MM.1S (cell line): ENCODE measurements at regions not wholly inside any gene's neighbourhood (a gene's known extent, or its start where the extent isn't known, plus 50 kb on each side); places are given as distances from the start of the nearest gene placed in this dataset.

Experiments
- DNase-seq: peaks from one replicate; pipeline ENCODE4 v3.0.0-alpha.2; 2015
- H2AFZ ChIP-seq: fragments of 300-600 bp; sonication (generic); 2 replicates; pipeline ENCODE4 v1.6.0; 2016; ENCODE audit warnings: antibody characterized with exemption, low read length
- H3F3A ChIP-seq: fragments of 300-600 bp; sonication (generic); 2 replicates; pipeline ENCODE4 v1.6.1; 2016; ENCODE audit warnings: mild to moderate bottlenecking, antibody characterized with exemption, low read length, moderate library complexity, mixed read lengths; ENCODE audit not compliant: insufficient read depth
- H3K27ac ChIP-seq: fragments of 300-600 bp; sonication (generic); 2 replicates; pipeline ENCODE4 v1.5.1; 2016; ENCODE audit warnings: mild to moderate bottlenecking, low read length
- H3K27me3 ChIP-seq: fragments of 300-600 bp; sonication (generic); replicated peaks from 2 replicates; pipeline ENCODE4 v1.6.0; 2016; ENCODE audit warnings: low read length; ENCODE audit not compliant: insufficient read depth
- H3K36me3 ChIP-seq: fragments of 300-600 bp; sonication (generic); replicated peaks from 2 replicates; pipeline ENCODE4 v1.6.1; 2016; ENCODE audit warnings: mild to moderate bottlenecking, low read length, mixed read lengths; ENCODE audit not compliant: insufficient read depth
- H3K4me1 ChIP-seq: fragments of 300-600 bp; sonication (generic); 2 replicates; pipeline ENCODE4 v1.6.1; 2016; ENCODE audit warnings: low read length, mixed read lengths
- H3K4me2 ChIP-seq: fragments of 300-600 bp; sonication (generic); 2 replicates; pipeline ENCODE4 v1.6.0; 2016; ENCODE audit warnings: low read depth, low read length
- H3K4me3 ChIP-seq: fragments of 300-600 bp; sonication (generic); 2 replicates; pipeline ENCODE4 v1.5.1; 2016; ENCODE audit warnings: low read length, mixed read lengths
- H3K79me2 ChIP-seq: fragments of 300-600 bp; sonication (generic); 2 replicates; pipeline ENCODE4 v1.6.1; 2016; ENCODE audit warnings: mixed run types, low read length, mixed read lengths
- H3K9ac ChIP-seq: fragments of 300-600 bp; sonication (generic); 2 replicates; pipeline ENCODE4 v1.6.1; 2016; ENCODE audit warnings: low read length, mixed read lengths
- H3K9me2 ChIP-seq: fragments of 300-600 bp; sonication (generic); replicated peaks from 2 replicates; pipeline ENCODE4 v1.6.1; 2016; ENCODE audit warnings: mild to moderate bottlenecking, low read length, mixed read lengths; ENCODE audit not compliant: insufficient read depth
- H3K9me3 ChIP-seq: fragments of 300-600 bp; sonication (generic); replicated peaks from 2 replicates; pipeline ENCODE4 v1.6.1; 2016; ENCODE audit warnings: mild to moderate bottlenecking, low read length, mixed read lengths; ENCODE audit not compliant: insufficient read depth
- H4K20me1 ChIP-seq: fragments of 300-600 bp; sonication (generic); 2 replicates; pipeline ENCODE4 v1.6.1; 2016; ENCODE audit warnings: mild to moderate bottlenecking, low read length, moderate library complexity, mixed read lengths; ENCODE audit not compliant: insufficient read depth
- CTCF ChIP-seq: fragments of 300-600 bp; sonication (generic); IDR thresholded peaks from 2 replicates; pipeline ENCODE4 v1.5.1; 2016; ENCODE audit warnings: antibody characterized with exemption, low read length, mixed read lengths
- EZH2 ChIP-seq: fragments of 300-600 bp; sonication (generic); optimal IDR thresholded peaks from 2 replicates; pipeline ENCODE3; 2017; ENCODE audit warnings: low read depth, mild to moderate bottlenecking, antibody characterized with exemption, low read length, mixed read lengths
- EZH2phosphoT487 ChIP-seq: fragments of 300-600 bp; sonication (generic); IDR thresholded peaks from 2 replicates; pipeline ENCODE4 v1.6.1; 2018; ENCODE audit warnings: antibody characterized with exemption, low read length

GRCh38 chr13:40484974-40485373, 181.5 kb downstream of the FOXO1 start:
- H3K27ac ChIP-seq, result no peak overlapping the region
- no peak overlapping the region for H3K9ac ChIP-seq
- H3K9me2 ChIP-seq, result no peaks in the 10 kb centered on the region
- H3K4me1 ChIP-seq, result no peaks in the 10 kb centered on the region
- no peaks in the 10 kb centered on the region for H3K79me2 ChIP-seq
- DNase-seq, result no peak
- no peaks in the 10 kb centered on the region for H3K36me3 ChIP-seq
- no peaks in the 10 kb centered on the region for H3F3A ChIP-seq
- TF ChIP-seq CTCF (no peak), EZH2phosphoT487 (no peak), EZH2 (no peak)
- no peak overlapping the region for H2AFZ ChIP-seq
- H4K20me1 ChIP-seq, result no peaks in the 10 kb centered on the region
- H3K27me3 ChIP-seq, result no peaks in the 10 kb centered on the region
- H3K4me3 ChIP-seq, result no peak overlapping the region
- H3K9me3 ChIP-seq, result no peaks in the 10 kb centered on the region
- no peak overlapping the region for H3K4me2 ChIP-seq

- no peak overlapping the region for H3K4me2 ChIP-seq
- no peaks in the 10 kb centered on the region for H3K79me2 ChIP-seq
- no peaks in the 10 kb centered on the region for H3K9me2 ChIP-seq
- no peak overlapping the region for H3K4me3 ChIP-seq
- TF ChIP-seq CTCF, result no peak
- no peak for TF ChIP-seq EZH2
- TF ChIP-seq EZH2phosphoT487, result no peak
- H3K9me3 ChIP-seq, result no peaks in the 10 kb centered on the region
- peak; percentile 8 for DNase-seq
- no peak overlapping the region for H3K27ac ChIP-seq
- no peaks in the 10 kb centered on the region for H3F3A ChIP-seq
- H2AFZ ChIP-seq, result no peak overlapping the region
- no peak overlapping the region for H3K9ac ChIP-seq
- H4K20me1 ChIP-seq, result no peaks in the 10 kb centered on the region
- no peaks in the 10 kb centered on the region for H3K36me3 ChIP-seq
- no peaks in the 10 kb centered on the region for H3K27me3 ChIP-seq
- H3K4me1 ChIP-seq, result no peaks in the 10 kb centered on the region
Observed at GRCh38 chr13:40485611-40486517, 180.6 kb downstream of the FOXO1 start.

- H3K27me3 ChIP-seq, result no peaks in the 10 kb centered on the region
- H3K9me3 ChIP-seq, result no peaks in the 10 kb centered on the region
- H3K27ac ChIP-seq, result no peak overlapping the region
- H3F3A ChIP-seq, result no peaks in the 10 kb centered on the region
- H3K79me2 ChIP-seq, result no peaks in the 10 kb centered on the region
- H4K20me1 ChIP-seq, result no peaks in the 10 kb centered on the region
- DNase-seq, result no peak
- H3K9me2 ChIP-seq, result no peaks in the 10 kb centered on the region
- no peak overlapping the region for H3K9ac ChIP-seq
- H3K36me3 ChIP-seq, result no peaks in the 10 kb centered on the region
- TF ChIP-seq CTCF, result no peak
- TF ChIP-seq EZH2phosphoT487, result no peak
- TF ChIP-seq EZH2, result no peak
- H3K4me3 ChIP-seq, result no peak overlapping the region
- no peak overlapping the region for H2AFZ ChIP-seq
- no peak overlapping the region for H3K4me2 ChIP-seq
- no peaks in the 10 kb centered on the region for H3K4me1 ChIP-seq
Observed at GRCh38 chr13:40486518-40487163, 179.8 kb downstream of the FOXO1 start.
